ENCODE measurements at regions not wholly inside any gene's neighbourhood (a gene's known extent, or its start where the extent isn't known, plus 50 kb on each side); places are given as distances from the start of the nearest gene placed in this dataset.

- Histone ChIP-seq H3K27me3 (ENCODE audit: control insufficient read depth, insufficient read depth, low read length) (no peaks in the 10 kb centered on the region), H3K4me3 (ENCODE audit: low read length) (no peak overlapping the region), H3K36me3 (ENCODE audit: insufficient read depth, low read length) (peaks cover 2% of the 10 kb centered on the region), H3K9ac (ENCODE audit: low read depth, low read length) (no peak overlapping the region), H3K4me1 (ENCODE audit: control insufficient read depth, insufficient read depth, low read length) (peaks cover 19% of the 10 kb centered on the region), H3K4me2 (ENCODE audit: low read length) (no peak overlapping the region), H3K9me3 (replicated peaks; ENCODE audit: low read length) (no peaks in the 10 kb centered on the region)
These were observed 103.6 kb downstream of the PALM2AKAP2 start for GRCh38 chr9:109883623-109884022.

GRCh38 chr9:109886041-109886440 lies 106.0 kb downstream of the PALM2AKAP2 start:
- no peaks in the 10 kb centered on the region for H3K27me3 ChIP-seq (ENCODE audit: control insufficient read depth, insufficient read depth, low read length)
- peaks cover 2% of the 10 kb centered on the region for H3K36me3 ChIP-seq (ENCODE audit: insufficient read depth, low read length)
- peaks cover 19% of the 10 kb centered on the region for H3K4me1 ChIP-seq (ENCODE audit: control insufficient read depth, insufficient read depth, low read length)
- peak overlapping the region; percentile 71 for H3K9ac ChIP-seq (ENCODE audit: low read depth, low read length)
- no peak overlapping the region for H3K4me3 ChIP-seq (ENCODE audit: low read length)
- H3K4me2 ChIP-seq (ENCODE audit: low read length): no peak overlapping the region
- H3K9me3 ChIP-seq (replicated peaks; ENCODE audit: low read length): no peaks in the 10 kb centered on the region

DNA sequence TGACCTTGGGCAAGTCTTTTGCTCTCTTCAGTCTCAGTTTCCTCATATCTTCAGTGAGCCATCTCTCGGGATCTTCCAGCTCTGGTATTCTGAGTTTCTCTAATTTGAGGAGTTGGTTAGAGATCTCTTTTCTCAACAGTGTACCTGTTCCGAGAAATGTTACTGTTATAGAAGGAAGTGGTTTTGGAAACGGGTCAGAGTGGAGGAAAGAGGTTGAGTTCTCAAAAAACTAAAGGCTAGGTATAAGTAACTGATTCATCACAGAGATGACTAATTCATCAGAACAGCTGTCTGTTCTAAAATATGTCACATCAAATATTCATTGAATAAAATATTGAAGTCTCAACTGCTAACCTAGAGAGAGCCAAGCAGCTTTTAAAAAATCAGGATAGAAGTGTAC lies 106.6 kb downstream of the PALM2AKAP2 start:
- peak overlapping the region; percentile 72 for H3K4me2 ChIP-seq (ENCODE audit: low read length)
- H3K9ac ChIP-seq (ENCODE audit: low read depth, low read length): peak overlapping the region; percentile 71
- peaks cover 19% of the 10 kb centered on the region for H3K4me1 ChIP-seq (ENCODE audit: control insufficient read depth, insufficient read depth, low read length)
- no peaks in the 10 kb centered on the region for H3K27me3 ChIP-seq (ENCODE audit: control insufficient read depth, insufficient read depth, low read length)
- H3K4me3 ChIP-seq (ENCODE audit: low read length): peak overlapping the region; percentile 42
- H3K9me3 ChIP-seq (replicated peaks; ENCODE audit: low read length): no peaks in the 10 kb centered on the region
- peaks cover 2% of the 10 kb centered on the region for H3K36me3 ChIP-seq (ENCODE audit: insufficient read depth, low read length)

GRCh38 chr9:109887079-109887478 lies 107.1 kb downstream of the PALM2AKAP2 start:
- Histone ChIP-seq H3K4me3 (ENCODE audit: low read length) (peak overlapping the region; percentile 42), H3K9me3 (replicated peaks; ENCODE audit: low read length) (no peaks in the 10 kb centered on the region), H3K4me2 (ENCODE audit: low read length) (peak overlapping the region; percentile 72), H3K27me3 (ENCODE audit: control insufficient read depth, insufficient read depth, low read length) (no peaks in the 10 kb centered on the region), H3K4me1 (ENCODE audit: control insufficient read depth, insufficient read depth, low read length) (peaks cover 19% of the 10 kb centered on the region), H3K36me3 (ENCODE audit: insufficient read depth, low read length) (peaks cover 2% of the 10 kb centered on the region), H3K9ac (ENCODE audit: low read depth, low read length) (peak overlapping the region; percentile 71)

- Histone ChIP-seq H3K27me3 (ENCODE audit: control insufficient read depth, insufficient read depth, low read length) (no peaks in the 10 kb centered on the region), H3K36me3 (ENCODE audit: insufficient read depth, low read length) (peaks cover under 1% of the 10 kb centered on the region), H3K9me3 (replicated peaks; ENCODE audit: low read length) (no peaks in the 10 kb centered on the region), H3K4me1 (ENCODE audit: control insufficient read depth, insufficient read depth, low read length) (peaks cover 19% of the 10 kb centered on the region), H3K9ac (ENCODE audit: low read depth, low read length) (no peak overlapping the region), H3K4me2 (ENCODE audit: low read length) (no peak overlapping the region), H3K4me3 (ENCODE audit: low read length) (no peak overlapping the region)
These were observed 108.7 kb downstream of the PALM2AKAP2 start for GRCh38 chr9:109888695-109889094.

DNA sequence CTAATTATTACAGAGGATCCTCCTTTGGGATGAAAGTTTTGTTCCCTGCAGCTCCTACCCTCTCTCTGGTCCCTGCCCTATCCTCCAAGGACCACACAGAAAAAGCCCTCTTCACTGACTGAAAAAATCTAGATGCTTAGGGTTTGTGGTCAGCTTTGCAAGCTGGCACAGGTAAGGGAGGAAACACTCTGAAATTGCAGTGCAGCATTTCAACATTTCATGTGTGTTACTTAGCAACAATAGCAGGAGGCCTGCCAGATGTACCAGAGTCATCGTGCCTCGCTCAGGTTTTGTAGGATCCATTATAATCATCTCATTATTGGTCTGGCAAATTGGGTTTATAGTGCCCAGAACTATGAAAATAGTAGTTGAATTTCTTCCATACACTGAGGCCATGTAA lies 109.5 kb downstream of the PALM2AKAP2 start:
- peaks cover 21% of the 10 kb centered on the region for H3K4me1 ChIP-seq (ENCODE audit: control insufficient read depth, insufficient read depth, low read length)
- no peak overlapping the region for H3K4me3 ChIP-seq (ENCODE audit: low read length)
- H3K9ac ChIP-seq (ENCODE audit: low read depth, low read length): no peak overlapping the region
- H3K36me3 ChIP-seq (ENCODE audit: insufficient read depth, low read length): no peaks in the 10 kb centered on the region
- H3K9me3 ChIP-seq (replicated peaks; ENCODE audit: low read length): no peaks in the 10 kb centered on the region
- no peaks in the 10 kb centered on the region for H3K27me3 ChIP-seq (ENCODE audit: control insufficient read depth, insufficient read depth, low read length)
- H3K4me2 ChIP-seq (ENCODE audit: low read length): no peak overlapping the region

GRCh38 chr9:109893241-109893640 lies 113.2 kb downstream of the PALM2AKAP2 start:
- no peaks in the 10 kb centered on the region for H3K36me3 ChIP-seq (ENCODE audit: insufficient read depth, low read length)
- no peak overlapping the region for H3K4me3 ChIP-seq (ENCODE audit: low read length)
- no peak overlapping the region for H3K4me2 ChIP-seq (ENCODE audit: low read length)
- H3K27me3 ChIP-seq (ENCODE audit: control insufficient read depth, insufficient read depth, low read length): no peaks in the 10 kb centered on the region
- H3K9ac ChIP-seq (ENCODE audit: low read depth, low read length): no peak overlapping the region
- no peaks in the 10 kb centered on the region for H3K9me3 ChIP-seq (replicated peaks; ENCODE audit: low read length)
- H3K4me1 ChIP-seq (ENCODE audit: control insufficient read depth, insufficient read depth, low read length): peaks cover 15% of the 10 kb centered on the region

DNA sequence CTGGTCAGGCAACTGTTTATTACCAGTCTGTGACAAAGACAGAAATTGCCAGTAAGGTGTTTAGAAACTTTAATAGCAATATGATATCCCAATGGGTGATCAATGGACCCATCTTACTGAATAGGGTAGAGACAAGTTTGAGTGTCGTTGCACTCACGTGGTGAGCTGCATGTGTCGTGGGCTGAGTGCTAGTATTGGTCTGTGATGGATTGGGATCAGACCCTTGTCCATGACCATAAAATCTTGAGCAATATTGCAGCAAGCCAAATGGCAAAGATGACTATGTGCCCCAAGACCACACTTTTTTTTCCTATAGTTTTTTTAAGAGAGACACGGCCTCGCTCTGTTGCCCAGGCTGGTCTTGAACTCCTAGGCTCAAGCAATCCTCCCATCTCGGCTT lies 114.5 kb downstream of the PALM2AKAP2 start:
- H3K4me1 ChIP-seq (ENCODE audit: control insufficient read depth, insufficient read depth, low read length): peaks cover 15% of the 10 kb centered on the region
- H3K9ac ChIP-seq (ENCODE audit: low read depth, low read length): no peak overlapping the region
- H3K27me3 ChIP-seq (ENCODE audit: control insufficient read depth, insufficient read depth, low read length): no peaks in the 10 kb centered on the region

GRCh38 chr9:109894921-109895758 lies 115.1 kb downstream of the PALM2AKAP2 start:
- H3K4me3 ChIP-seq (ENCODE audit: low read length): no peak overlapping the region
- no peaks in the 10 kb centered on the region for H3K27me3 ChIP-seq (ENCODE audit: control insufficient read depth, insufficient read depth, low read length)
- peak overlapping the region; percentile 6 for H3K9ac ChIP-seq (ENCODE audit: low read depth, low read length)

More for the DNA sequence above, 114.5 kb downstream of the PALM2AKAP2 start:
- Histone ChIP-seq H3K4me2 (ENCODE audit: low read length) (no peak overlapping the region), H3K36me3 (ENCODE audit: insufficient read depth, low read length) (no peaks in the 10 kb centered on the region), H3K4me3 (ENCODE audit: low read length) (no peak overlapping the region), H3K9me3 (replicated peaks; ENCODE audit: low read length) (no peaks in the 10 kb centered on the region)

GRCh38 chr9:109901201-109901600 lies 121.2 kb downstream of the PALM2AKAP2 start:
- Histone ChIP-seq H3K4me2 (ENCODE audit: low read length) (no peak overlapping the region), H3K9me3 (replicated peaks; ENCODE audit: low read length) (no peaks in the 10 kb centered on the region), H3K4me1 (ENCODE audit: control insufficient read depth, insufficient read depth, low read length) (peaks cover 4% of the 10 kb centered on the region), H3K36me3 (ENCODE audit: insufficient read depth, low read length) (no peaks in the 10 kb centered on the region), H3K9ac (ENCODE audit: low read depth, low read length) (peak overlapping the region; percentile 34), H3K27me3 (ENCODE audit: control insufficient read depth, insufficient read depth, low read length) (no peaks in the 10 kb centered on the region), H3K4me3 (ENCODE audit: low read length) (no peak overlapping the region)

More at GRCh38 chr9:109894921-109895758, 115.1 kb downstream of the PALM2AKAP2 start:
- Histone ChIP-seq H3K4me2 (ENCODE audit: low read length) (peak overlapping the region; percentile 30), H3K4me1 (ENCODE audit: control insufficient read depth, insufficient read depth, low read length) (peaks cover 15% of the 10 kb centered on the region), H3K9me3 (replicated peaks; ENCODE audit: low read length) (no peaks in the 10 kb centered on the region), H3K36me3 (ENCODE audit: insufficient read depth, low read length) (no peaks in the 10 kb centered on the region)

GRCh38 chr9:109903515-109904138 lies 123.6 kb downstream of the PALM2AKAP2 start:
- peaks cover 8% of the 10 kb centered on the region for H3K4me1 ChIP-seq (ENCODE audit: control insufficient read depth, insufficient read depth, low read length)
- no peaks in the 10 kb centered on the region for H3K36me3 ChIP-seq (ENCODE audit: insufficient read depth, low read length)
- no peak overlapping the region for H3K9ac ChIP-seq (ENCODE audit: low read depth, low read length)
- no peaks in the 10 kb centered on the region for H3K9me3 ChIP-seq (replicated peaks; ENCODE audit: low read length)
- H3K4me3 ChIP-seq (ENCODE audit: low read length): no peak overlapping the region
- no peak overlapping the region for H3K4me2 ChIP-seq (ENCODE audit: low read length)
- H3K27me3 ChIP-seq (ENCODE audit: control insufficient read depth, insufficient read depth, low read length): no peaks in the 10 kb centered on the region

All from skeletal muscle satellite cell (primary cell).